Putamen (tissue), 1 donor: ENCODE measurements at regions not wholly inside any gene's neighbourhood (a gene's known extent, or its start where the extent isn't known, plus 50 kb on each side); places are given as distances from the start of the nearest gene placed in this dataset.

Experiments used
- DNase-seq: peaks from one replicate; pipeline ENCODE4 v3.0.0-alpha.2; 2016; ENCODE audit warnings: low spot score

- DNase-seq: no peak
These were observed 478.8 kb downstream of the CETN3 start for GRCh38 chr5:89930591-89931392.

- DNase-seq: no peak
These were observed 479.7 kb downstream of the CETN3 start for GRCh38 chr5:89929834-89930233.

GRCh38 chr5:89929173-89929572, 480.4 kb downstream of the CETN3 start:
- DNase-seq: no peak

GRCh38 chr5:89922161-89922560, 487.4 kb downstream of the CETN3 start:
- DNase-seq: no peak

GRCh38 chr5:89917112-89917511, 492.4 kb downstream of the CETN3 start:
- DNase-seq: no peak

- no peak for DNase-seq
These were observed 493.4 kb downstream of the CETN3 start for GRCh38 chr5:89916131-89916530.

GRCh38 chr5:89908876-89909275, 500.7 kb downstream of the CETN3 start:
- no peak for DNase-seq

- no peak for DNase-seq
These were observed 505.1 kb downstream of the CETN3 start for GRCh38 chr5:89904442-89904841.

- peak; percentile 5 for DNase-seq
These were observed 507.6 kb downstream of the CETN3 start for GRCh38 chr5:89901983-89902382.

GRCh38 chr5:89901346-89901745, 508.2 kb downstream of the CETN3 start:
- DNase-seq: no peak

GRCh38 chr5:89900346-89900745, 509.2 kb downstream of the CETN3 start:
- no peak for DNase-seq

- no peak for DNase-seq
These were observed 510.0 kb downstream of the CETN3 start for GRCh38 chr5:89899559-89899958.

GRCh38 chr5:89893546-89893945, 516.0 kb downstream of the CETN3 start:
- no peak for DNase-seq

GRCh38 chr5:89885670-89886069, 523.9 kb downstream of the CETN3 start:
- no peak for DNase-seq

GRCh38 chr5:89883967-89884366, 525.6 kb downstream of the CETN3 start:
- no peak for DNase-seq

GRCh38 chr5:89878140-89879132, 531.1 kb downstream of the CETN3 start:
- no peak for DNase-seq

GRCh38 chr5:89871906-89872305, 537.6 kb downstream of the CETN3 start:
- DNase-seq: no peak

GRCh38 chr5:89869346-89869745, 540.2 kb downstream of the CETN3 start:
- DNase-seq: no peak

GRCh38 chr5:89866410-89866809, 543.1 kb downstream of the CETN3 start:
- DNase-seq: no peak

GRCh38 chr5:89864941-89865340, 544.6 kb downstream of the CETN3 start:
- DNase-seq: no peak

GRCh38 chr5:89857790-89858189, 551.8 kb downstream of the CETN3 start:
- DNase-seq: no peak

GRCh38 chr5:89855417-89855816, 554.1 kb downstream of the CETN3 start:
- no peak for DNase-seq

GRCh38 chr5:89851911-89852310, 557.6 kb downstream of the CETN3 start:
- no peak for DNase-seq
